ENCODE measurements at regions not wholly inside any gene's neighbourhood (a gene's known extent, or its start where the extent isn't known, plus 50 kb on each side); places are given as distances from the start of the nearest gene placed in this dataset.
A peak's percentile ranks its signal among the peaks of the same experiment; 100 is the strongest.

- Histone ChIP-seq H3K27me3 (peaks cover 31% of the 10 kb centered on the region), H2AFZ (replicated peaks) (peak overlapping the region; percentile 97), H3K4me1 (peaks cover 24% of the 10 kb centered on the region), H3K36me3 (no peaks in the 10 kb centered on the region), H3K4me2 (peak overlapping the region; percentile 93), H3K9me3 (ENCODE audit: low read depth) (no peaks in the 10 kb centered on the region), H3K79me2 (ENCODE audit: low read depth) (no peaks in the 10 kb centered on the region), H3F3A (ENCODE audit: low read depth) (peaks cover 11% of the 10 kb centered on the region), H3K27ac (no peak overlapping the region), H3K4me3 (peak overlapping the region; percentile 57), H3K9ac (no peak overlapping the region), H4K20me1 (ENCODE audit: low read depth) (no peaks in the 10 kb centered on the region)
- Mint-ChIP-seq H3K36me3 (no peaks in the 10 kb centered on the region), H3K9me3 (no peaks in the 10 kb centered on the region), H3K4me1 (peaks cover 29% of the 10 kb centered on the region), H3K27ac (peak overlapping the region; percentile 80), H3K4me3 (peak overlapping the region; percentile 86), H3K27me3 (ENCODE audit: insufficient read depth, low read depth) (peaks cover 2% of the 10 kb centered on the region)
- peak; percentile 91 for DNase-seq (ENCODE audit: low spot score)
- TF ChIP-seq EZH2 (IDR thresholded peaks at IDR 0.05) = peak; percentile 19
- TF ChIP-seq CTCF (IDR thresholded peaks at IDR 0.05) = peak; percentile 39
- no peak for TF ChIP-seq EZH2phosphoT487 (IDR thresholded peaks at IDR 0.05)
These were observed 109.2 kb upstream of the EGLN3 start for GRCh38 chr14:34059925-34060650.

GRCh38 chr14:34059037-34059924 is 108.4 kb upstream of the EGLN3 start:
- Histone ChIP-seq H3F3A (ENCODE audit: low read depth) (peaks cover 11% of the 10 kb centered on the region), H3K4me1 (peaks cover 24% of the 10 kb centered on the region), H3K9ac (no peak overlapping the region), H4K20me1 (ENCODE audit: low read depth) (no peaks in the 10 kb centered on the region), H3K9me3 (ENCODE audit: low read depth) (no peaks in the 10 kb centered on the region), H3K4me2 (peak overlapping the region; percentile 93), H2AFZ (replicated peaks) (peak overlapping the region; percentile 97), H3K79me2 (ENCODE audit: low read depth) (no peaks in the 10 kb centered on the region), H3K27me3 (peaks cover 31% of the 10 kb centered on the region), H3K36me3 (no peaks in the 10 kb centered on the region), H3K27ac (no peak overlapping the region), H3K4me3 (peak overlapping the region; percentile 57)
- H3K4me3 Mint-ChIP-seq = peak overlapping the region; percentile 81
- H3K36me3 Mint-ChIP-seq = no peaks in the 10 kb centered on the region
- no peak overlapping the region for H3K27ac Mint-ChIP-seq
- H3K9me3 Mint-ChIP-seq = no peaks in the 10 kb centered on the region
- H3K4me1 Mint-ChIP-seq = peaks cover 29% of the 10 kb centered on the region
- no peak for DNase-seq (ENCODE audit: low spot score)
- H3K27me3 Mint-ChIP-seq (ENCODE audit: insufficient read depth, low read depth) = peaks cover 4% of the 10 kb centered on the region
- TF ChIP-seq EZH2phosphoT487 (IDR thresholded peaks at IDR 0.05) = no peak
- no peak for TF ChIP-seq CTCF (IDR thresholded peaks at IDR 0.05)
- TF ChIP-seq EZH2 (IDR thresholded peaks at IDR 0.05) = no peak

GRCh38 chr14:34058510-34058909 is 107.6 kb upstream of the EGLN3 start:
- H3K9me3 ChIP-seq (ENCODE audit: low read depth) = no peaks in the 10 kb centered on the region
- TF ChIP-seq EZH2phosphoT487 (IDR thresholded peaks at IDR 0.05) (no peak), CTCF (IDR thresholded peaks at IDR 0.05) (no peak), EZH2 (IDR thresholded peaks at IDR 0.05) (no peak)
- no peaks in the 10 kb centered on the region for H3K36me3 ChIP-seq
- H3K9ac ChIP-seq = no peak overlapping the region
- no peak overlapping the region for H3K4me3 ChIP-seq
- Mint-ChIP-seq H3K27ac (no peak overlapping the region), H3K27me3 (ENCODE audit: insufficient read depth, low read depth) (peaks cover 4% of the 10 kb centered on the region), H3K4me1 (peaks cover 24% of the 10 kb centered on the region), H3K4me3 (no peak overlapping the region), H3K36me3 (no peaks in the 10 kb centered on the region), H3K9me3 (no peaks in the 10 kb centered on the region)
- no peak overlapping the region for H3K27ac ChIP-seq
- peaks cover 31% of the 10 kb centered on the region for H3K27me3 ChIP-seq
- DNase-seq (ENCODE audit: low spot score) = no peak
- H3K79me2 ChIP-seq (ENCODE audit: low read depth) = no peaks in the 10 kb centered on the region
- H4K20me1 ChIP-seq (ENCODE audit: low read depth) = no peaks in the 10 kb centered on the region
- peaks cover 11% of the 10 kb centered on the region for H3F3A ChIP-seq (ENCODE audit: low read depth)
- H3K4me1 ChIP-seq = peaks cover 18% of the 10 kb centered on the region
- H2AFZ ChIP-seq (replicated peaks) = no peak overlapping the region
- no peak overlapping the region for H3K4me2 ChIP-seq
